ENCODE measurements at regions not wholly inside any gene's neighbourhood (a gene's known extent, or its start where the extent isn't known, plus 50 kb on each side); places are given as distances from the start of the nearest gene placed in this dataset.
"Not testable (repeated sequence)": the region's sequence is repeated elsewhere in the genome, so short reads cannot be mapped to it uniquely, and the experiment has no call there.

GRCh38 chr3:162398554-162398953, 901.9 kb downstream of the OTOL1 start:
- DNase-seq = no peak

DNA sequence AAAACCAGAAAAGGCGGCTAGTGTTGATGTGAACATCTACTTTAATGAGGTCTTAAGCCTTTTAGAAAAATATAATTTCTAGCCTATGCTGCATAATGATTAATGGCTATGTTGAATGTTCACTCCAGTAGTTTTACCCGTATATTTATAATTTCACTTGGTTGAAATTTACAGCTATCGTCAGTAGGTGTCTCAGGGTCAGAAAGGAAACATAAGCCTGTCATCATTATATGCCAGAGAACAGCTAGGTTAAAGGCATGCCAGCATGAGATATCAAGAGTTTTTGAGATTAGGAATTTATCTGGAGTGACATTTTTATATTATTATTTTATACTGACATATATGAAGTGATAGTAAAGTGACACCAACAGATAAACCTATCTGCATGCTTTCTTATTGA, 904.1 kb downstream of the OTOL1 start:
- DNase-seq = no peak

- DNase-seq = not testable (repeated sequence)
Measured at GRCh38 chr3:162411556-162411955, 914.9 kb downstream of the OTOL1 start.

- no peak for DNase-seq
Measured at GRCh38 chr3:162421721-162422120, 925.1 kb downstream of the OTOL1 start.

DNA sequence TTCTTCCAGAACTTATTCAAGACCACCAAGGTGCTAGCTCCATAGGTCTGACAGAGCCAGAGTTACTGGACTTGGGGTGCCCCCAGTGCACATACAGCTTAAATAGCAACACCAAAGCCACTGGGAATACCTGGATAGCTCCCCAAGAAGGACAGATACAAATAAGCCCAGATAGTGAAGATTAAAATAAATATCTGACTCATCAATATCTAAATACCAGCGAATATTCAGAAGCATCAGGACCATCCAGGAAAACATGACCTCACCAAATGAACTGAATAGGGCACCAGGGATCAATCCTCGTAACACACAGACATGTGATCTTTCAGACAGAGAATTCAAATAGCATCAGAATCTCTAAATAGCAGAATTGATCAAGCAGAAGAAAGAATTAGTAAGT, 931.6 kb downstream of the OTOL1 start:
- DNase-seq = no peak

DNA sequence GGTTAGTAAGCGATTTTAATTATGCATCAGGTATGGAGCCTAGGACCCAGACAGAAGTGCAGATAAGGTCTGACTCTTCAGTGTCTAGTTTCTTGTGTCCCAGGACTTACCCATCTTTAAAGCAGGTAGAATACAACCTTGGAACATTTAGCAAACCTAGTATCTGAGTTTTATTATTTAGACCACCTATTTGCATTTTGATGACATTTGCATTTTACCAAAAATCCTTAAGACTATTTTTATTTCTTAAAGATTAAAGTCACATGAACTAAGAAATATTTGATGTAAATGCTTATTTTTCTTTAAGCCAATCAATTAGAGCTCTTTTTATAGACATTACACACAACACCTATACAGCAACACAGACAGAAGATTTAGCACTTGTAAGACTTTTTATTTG, 939.1 kb downstream of the OTOL1 start:
- DNase-seq = no peak

DNA sequence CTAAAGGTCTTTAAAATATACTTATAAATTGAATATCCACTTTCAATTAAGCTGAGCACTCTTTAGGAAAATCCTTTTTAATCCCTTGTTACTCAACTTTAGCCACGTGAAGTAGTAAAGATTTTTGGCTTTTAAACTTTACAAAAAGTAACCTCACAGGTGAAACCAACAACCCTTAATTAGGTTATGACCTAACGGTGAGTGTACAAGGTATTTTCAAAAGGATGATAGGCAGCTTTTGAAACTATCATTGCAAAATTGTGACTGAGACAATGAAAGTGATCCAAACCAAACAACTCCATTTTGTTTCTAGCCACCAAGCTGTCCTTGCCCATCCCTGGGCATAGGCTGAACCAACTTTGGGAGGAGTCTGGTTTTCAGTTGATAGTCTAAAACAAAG, 940.2 kb downstream of the OTOL1 start:
- DNase-seq = no peak

- no peak for DNase-seq
Measured at GRCh38 chr3:162437480-162437879, 940.9 kb downstream of the OTOL1 start.

DNA sequence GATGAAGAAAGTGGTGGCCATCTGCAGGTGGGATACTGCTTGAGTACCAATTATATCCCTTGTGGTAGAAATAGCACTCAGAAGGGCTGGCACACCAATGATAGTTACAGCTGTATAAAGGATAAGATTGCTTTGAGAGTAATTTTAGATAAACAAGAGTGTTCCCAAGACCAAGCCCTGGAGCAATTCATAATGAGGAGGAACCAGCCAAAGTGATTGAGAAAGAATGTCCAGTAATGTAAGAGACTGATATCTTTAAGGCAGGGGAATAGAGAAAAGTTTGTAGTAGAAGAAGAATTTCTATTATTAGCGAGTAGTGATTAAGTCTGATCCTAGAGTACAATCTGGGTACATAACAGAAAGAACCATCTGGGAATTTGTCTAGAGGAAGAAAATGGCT, 945.1 kb downstream of the OTOL1 start:
- no peak for DNase-seq

DNA sequence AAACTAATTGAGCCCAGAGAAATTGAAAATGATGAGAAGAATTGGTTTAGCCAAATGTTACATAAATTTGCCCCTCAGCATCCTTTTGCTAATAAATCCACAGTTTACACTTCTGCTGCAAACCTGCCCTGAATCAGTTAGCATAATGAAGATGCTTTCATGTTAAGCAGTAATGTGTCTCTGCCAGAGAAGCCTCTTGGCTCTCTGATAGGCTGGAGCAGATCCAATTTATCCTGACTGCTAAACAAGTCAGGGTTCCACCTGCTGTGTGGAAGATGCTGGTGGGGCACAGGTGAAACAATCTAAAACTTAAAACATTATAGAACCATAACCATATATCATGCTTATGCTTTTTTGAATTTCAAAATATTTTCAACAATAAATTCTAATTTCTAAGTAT, 946.8 kb downstream of the OTOL1 start:
- DNase-seq = no peak

GRCh38 chr3:162468791-162469190, 972.2 kb downstream of the OTOL1 start:
- DNase-seq = no peak

DNA sequence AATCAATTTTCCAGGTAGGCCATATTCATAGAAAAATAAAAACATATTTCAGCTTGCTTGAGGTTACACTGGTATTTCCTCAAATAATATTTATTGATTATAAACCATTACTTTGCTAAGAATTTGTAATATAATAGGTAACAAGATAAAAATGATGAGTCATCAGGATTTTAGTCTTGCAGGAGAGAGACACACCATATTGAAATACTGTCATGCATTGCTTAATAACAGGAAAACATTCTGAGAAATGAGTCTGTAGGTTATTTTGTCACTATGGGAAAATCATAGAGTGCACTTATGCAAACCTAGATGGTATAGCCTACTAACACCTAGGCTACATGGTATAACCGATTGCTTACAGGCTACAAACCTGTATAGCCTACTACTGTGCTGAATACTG, 990.5 kb downstream of the OTOL1 start:
- no peak for DNase-seq

GRCh38 chr3:162489853-162490252, 993.2 kb downstream of the OTOL1 start:
- no peak for DNase-seq

GRCh38 chr3:162491952-162492351, 995.3 kb downstream of the OTOL1 start:
- DNase-seq = no peak

GRCh38 chr3:162492446-162493081, 996.0 kb downstream of the OTOL1 start:
- no peak for DNase-seq

- DNase-seq = no peak
Measured at GRCh38 chr3:162498626-162499025, 1002.0 kb downstream of the OTOL1 start.

GRCh38 chr3:162507397-162507796, 1010.8 kb downstream of the OTOL1 start:
- no peak for DNase-seq

- DNase-seq = no peak
Measured at GRCh38 chr3:162512488-162512887, 1015.9 kb downstream of the OTOL1 start.

GRCh38 chr3:162517110-162517509, 1020.5 kb downstream of the OTOL1 start:
- DNase-seq = no peak

DNA sequence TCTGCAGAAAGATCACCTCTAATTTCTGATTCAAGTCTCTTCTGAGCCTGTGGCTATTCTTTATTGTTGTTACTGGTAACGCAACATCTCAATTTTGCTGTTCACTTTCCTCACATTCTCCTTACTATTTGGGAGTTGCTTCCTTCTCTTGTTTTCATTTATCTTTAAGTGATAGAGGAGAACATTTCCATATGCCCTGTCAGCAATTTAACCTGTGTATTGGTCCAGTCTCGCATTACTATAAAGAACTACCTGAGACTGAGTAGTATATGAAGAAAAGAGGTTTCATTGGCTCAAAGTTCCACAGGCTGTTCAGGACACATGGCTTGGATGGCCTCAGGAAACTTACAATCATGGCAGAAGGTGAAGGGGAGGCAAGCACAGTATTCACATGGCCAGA, 1025.1 kb downstream of the OTOL1 start:
- no peak for DNase-seq

GRCh38 chr3:162525066-162525742, 1028.6 kb downstream of the OTOL1 start:
- DNase-seq = peak in 1 of 2 donors; percentile 2

DNA sequence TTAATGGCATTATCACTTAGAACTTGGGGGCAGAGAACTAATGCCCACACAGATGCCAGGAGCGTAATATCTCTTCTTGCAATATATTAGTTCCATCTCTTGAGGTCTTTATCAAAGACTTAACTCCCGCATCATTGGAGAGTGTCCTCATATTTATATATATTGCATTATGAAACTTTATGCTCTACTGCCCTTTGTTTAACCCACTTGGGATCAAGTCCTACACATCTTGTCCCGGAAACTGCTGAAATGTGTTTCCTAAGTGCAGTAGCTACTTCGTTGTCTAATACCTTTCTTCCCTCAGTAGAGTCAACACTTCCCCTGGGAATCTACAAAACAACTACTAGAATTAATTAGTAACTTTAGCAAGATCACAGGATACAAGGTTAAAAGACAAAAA, 1029.2 kb downstream of the OTOL1 start:
- DNase-seq = no peak

- no peak for DNase-seq
Measured at GRCh38 chr3:162534431-162534830, 1037.8 kb downstream of the OTOL1 start.

- DNase-seq = no peak
Measured at GRCh38 chr3:162538491-162538890, 1041.9 kb downstream of the OTOL1 start.

Data from right lung (tissue), 2 donors.